Activated naive CD4-positive, alpha-beta T cell treated with anti-CD3 and anti-CD28 coated beads, Interleukin-2, amount 50 U/mL, for 24 hours (primary cell): ENCODE measurements at regions not wholly inside any gene's neighbourhood (a gene's known extent, or its start where the extent isn't known, plus 50 kb on each side); places are given as distances from the start of the nearest gene placed in this dataset.

Experiments
- H3K27ac Mint-ChIP-seq: one replicate; pipeline ENCODE4 v1.8.0; 2021; ENCODE audit warnings: mild to moderate bottlenecking, mixed read lengths
- H3K27me3 Mint-ChIP-seq: one replicate; pipeline ENCODE4 v1.8.0; 2021; ENCODE audit warnings: mixed read lengths
- H3K36me3 Mint-ChIP-seq: one replicate; pipeline ENCODE4 v1.8.0; 2021; ENCODE audit warnings: mixed read lengths
- H3K4me1 Mint-ChIP-seq: one replicate; pipeline ENCODE4 v1.8.0; 2021; ENCODE audit warnings: mixed read lengths
- H3K4me3 Mint-ChIP-seq: one replicate; pipeline ENCODE4 v1.8.0; 2021; ENCODE audit warnings: mild to moderate bottlenecking, mixed read lengths
- H3K9me3 Mint-ChIP-seq: one replicate; pipeline ENCODE4 v1.8.0; 2021; ENCODE audit warnings: mixed read lengths

DNA sequence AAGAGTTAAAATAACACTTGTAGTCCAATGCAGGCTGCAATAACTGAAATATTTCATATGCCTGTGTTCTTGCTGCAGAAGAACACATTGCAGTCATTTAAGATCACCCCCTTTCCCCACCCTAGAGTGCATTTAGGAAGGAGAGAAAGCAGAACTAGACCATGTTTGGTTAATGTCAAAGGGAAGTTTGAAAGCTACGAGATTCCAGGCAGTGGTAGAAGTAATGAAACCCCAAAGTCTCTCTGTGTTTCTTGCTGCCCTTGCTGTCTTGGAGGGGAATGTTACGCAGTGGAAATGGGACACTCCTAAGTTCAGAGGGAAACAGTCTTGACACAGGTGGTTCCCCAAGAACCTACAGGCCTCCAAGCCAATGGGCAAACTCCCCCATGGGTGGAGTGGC is 242.9 kb downstream of the PTEN start:
- H3K9me3 Mint-ChIP-seq: no peaks in the 10 kb centered on the region
- peaks cover 5% of the 10 kb centered on the region for H3K36me3 Mint-ChIP-seq
- peaks cover 2% of the 10 kb centered on the region for H3K27me3 Mint-ChIP-seq
- peaks cover 18% of the 10 kb centered on the region for H3K4me1 Mint-ChIP-seq
- H3K4me3 Mint-ChIP-seq: no peak overlapping the region
- no peak overlapping the region for H3K27ac Mint-ChIP-seq

GRCh38 chr10:88107296-88108097 is 244.1 kb downstream of the PTEN start:
- Mint-ChIP-seq H3K9me3 (no peaks in the 10 kb centered on the region), H3K27ac (no peak overlapping the region), H3K4me1 (peaks cover 18% of the 10 kb centered on the region), H3K36me3 (peaks cover 4% of the 10 kb centered on the region), H3K4me3 (no peak overlapping the region), H3K27me3 (peaks cover 2% of the 10 kb centered on the region)

DNA sequence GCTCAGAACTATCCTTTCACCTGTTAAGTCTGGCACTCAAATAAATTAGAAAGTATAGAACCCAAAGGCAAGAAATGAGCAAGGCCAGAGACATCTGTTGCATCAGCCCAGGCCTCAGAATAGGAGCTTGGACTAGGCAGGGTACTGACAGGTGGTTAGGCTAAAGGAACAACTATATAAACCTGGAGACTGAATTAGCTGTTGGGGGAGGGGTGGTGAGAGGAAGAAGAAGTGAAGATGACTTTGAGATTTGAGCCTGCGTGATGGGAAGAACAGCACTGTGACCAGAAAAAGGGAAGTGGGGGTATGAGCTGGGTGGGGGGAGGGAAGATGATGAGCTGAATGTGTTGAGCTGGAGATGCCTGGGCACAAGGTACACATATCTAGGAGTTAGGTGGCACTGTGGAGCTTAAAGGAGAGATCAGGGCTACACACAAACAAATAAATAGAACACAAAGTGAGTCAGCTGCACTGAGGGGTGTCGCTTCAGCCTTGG is 244.7 kb downstream of the PTEN start:
- peaks cover 4% of the 10 kb centered on the region for H3K36me3 Mint-ChIP-seq
- peaks cover under 1% of the 10 kb centered on the region for H3K27me3 Mint-ChIP-seq
- H3K4me3 Mint-ChIP-seq: no peak overlapping the region
- H3K4me1 Mint-ChIP-seq: peaks cover 18% of the 10 kb centered on the region
- no peaks in the 10 kb centered on the region for H3K9me3 Mint-ChIP-seq
- H3K27ac Mint-ChIP-seq: no peak overlapping the region

- H3K27ac Mint-ChIP-seq: no peak overlapping the region
- H3K4me3 Mint-ChIP-seq: no peak overlapping the region
- H3K9me3 Mint-ChIP-seq: no peaks in the 10 kb centered on the region
- H3K4me1 Mint-ChIP-seq: peaks cover 18% of the 10 kb centered on the region
- H3K36me3 Mint-ChIP-seq: peaks cover 2% of the 10 kb centered on the region
- no peaks in the 10 kb centered on the region for H3K27me3 Mint-ChIP-seq
Measured at GRCh38 chr10:88110355-88110754, 246.9 kb downstream of the PTEN start.

DNA sequence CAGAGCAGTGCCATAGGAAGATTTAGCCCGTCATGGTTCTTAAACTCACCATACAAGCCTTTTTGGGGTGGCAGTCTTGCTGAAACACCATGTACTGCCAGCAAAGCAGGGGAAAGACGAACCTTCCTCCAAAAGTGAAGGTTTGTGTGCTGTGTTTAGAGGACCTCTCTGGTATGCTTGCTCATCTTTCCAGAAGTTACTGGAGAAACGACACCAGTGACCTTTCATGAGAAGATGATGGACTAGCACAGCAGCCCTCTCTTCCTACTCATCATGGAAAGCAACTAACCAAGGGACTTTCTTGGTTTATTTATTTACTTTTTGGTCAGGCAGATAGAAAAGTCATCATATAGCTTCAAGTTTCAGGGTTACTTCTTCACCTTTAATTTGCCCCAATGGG is 247.4 kb downstream of the PTEN start:
- Mint-ChIP-seq H3K27ac (no peak overlapping the region), H3K4me1 (peaks cover 18% of the 10 kb centered on the region), H3K36me3 (peaks cover 2% of the 10 kb centered on the region), H3K9me3 (no peaks in the 10 kb centered on the region), H3K4me3 (no peak overlapping the region), H3K27me3 (no peaks in the 10 kb centered on the region)

GRCh38 chr10:88111294-88111693 is 247.9 kb downstream of the PTEN start:
- Mint-ChIP-seq H3K36me3 (peaks cover 2% of the 10 kb centered on the region), H3K4me3 (no peak overlapping the region), H3K4me1 (peaks cover 18% of the 10 kb centered on the region), H3K27me3 (no peaks in the 10 kb centered on the region), H3K9me3 (no peaks in the 10 kb centered on the region), H3K27ac (no peak overlapping the region)

GRCh38 chr10:88113232-88113631 is 249.8 kb downstream of the PTEN start:
- H3K27ac Mint-ChIP-seq: no peak overlapping the region
- H3K9me3 Mint-ChIP-seq: no peaks in the 10 kb centered on the region
- no peak overlapping the region for H3K4me3 Mint-ChIP-seq
- H3K27me3 Mint-ChIP-seq: no peaks in the 10 kb centered on the region
- peaks cover 2% of the 10 kb centered on the region for H3K36me3 Mint-ChIP-seq
- peaks cover 6% of the 10 kb centered on the region for H3K4me1 Mint-ChIP-seq

DNA sequence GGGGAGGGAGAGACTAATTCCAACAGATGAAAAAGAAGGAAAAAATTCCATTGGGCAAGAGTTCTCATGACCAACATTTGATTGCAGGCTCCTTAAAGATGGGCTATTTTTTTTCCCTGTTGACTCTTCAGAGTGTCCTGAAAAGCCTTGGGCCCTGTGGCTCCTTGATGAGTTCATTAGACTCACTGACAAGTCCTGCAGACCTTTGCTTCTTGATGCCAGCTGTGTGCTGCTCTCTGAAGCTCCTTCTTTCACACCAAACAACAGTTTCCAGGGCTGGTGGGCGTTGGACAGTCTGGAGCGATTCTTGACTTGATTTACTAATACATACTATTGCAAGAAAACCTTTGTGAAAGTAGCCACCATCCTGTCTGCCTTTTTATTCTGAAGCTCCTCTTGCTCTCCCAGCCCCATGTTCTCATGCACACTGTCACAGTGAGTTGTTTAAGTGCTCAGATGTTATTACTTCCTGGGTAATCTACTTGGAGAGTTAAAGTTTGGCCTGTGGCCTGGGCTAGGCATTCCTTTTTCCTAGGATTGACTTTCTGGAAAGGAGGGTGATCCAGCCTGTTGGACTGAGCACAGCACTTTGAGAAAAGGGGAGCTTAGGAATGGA is 250.3 kb downstream of the PTEN start:
- H3K36me3 Mint-ChIP-seq: peaks cover 2% of the 10 kb centered on the region
- no peak overlapping the region for H3K4me3 Mint-ChIP-seq
- H3K27ac Mint-ChIP-seq: no peak overlapping the region
- H3K9me3 Mint-ChIP-seq: no peaks in the 10 kb centered on the region
- peaks cover 3% of the 10 kb centered on the region for H3K4me1 Mint-ChIP-seq
- H3K27me3 Mint-ChIP-seq: no peaks in the 10 kb centered on the region

DNA sequence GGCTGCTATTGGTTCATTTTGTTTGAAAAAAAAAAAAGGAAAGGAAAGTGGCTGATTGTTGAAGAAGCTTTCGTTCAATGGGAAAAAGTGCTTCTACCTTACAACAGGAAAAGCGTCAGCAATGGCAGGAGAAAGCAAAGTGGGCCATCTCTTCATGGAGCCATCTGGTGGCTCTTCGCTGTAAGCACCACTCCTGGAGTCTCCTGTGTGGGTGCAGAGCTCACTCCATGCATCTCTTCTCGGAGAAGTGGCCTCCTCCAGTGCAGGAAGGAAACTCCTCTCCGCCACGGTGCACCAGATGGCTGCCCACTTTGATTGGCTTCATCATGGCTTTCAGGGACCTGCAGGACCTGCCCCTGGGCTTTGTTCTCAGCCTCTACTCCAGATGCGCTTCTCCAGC is 250.9 kb downstream of the PTEN start:
- Mint-ChIP-seq H3K9me3 (no peaks in the 10 kb centered on the region), H3K27ac (no peak overlapping the region), H3K4me3 (no peak overlapping the region), H3K36me3 (peaks cover 2% of the 10 kb centered on the region), H3K27me3 (no peaks in the 10 kb centered on the region), H3K4me1 (peaks cover 3% of the 10 kb centered on the region)

DNA sequence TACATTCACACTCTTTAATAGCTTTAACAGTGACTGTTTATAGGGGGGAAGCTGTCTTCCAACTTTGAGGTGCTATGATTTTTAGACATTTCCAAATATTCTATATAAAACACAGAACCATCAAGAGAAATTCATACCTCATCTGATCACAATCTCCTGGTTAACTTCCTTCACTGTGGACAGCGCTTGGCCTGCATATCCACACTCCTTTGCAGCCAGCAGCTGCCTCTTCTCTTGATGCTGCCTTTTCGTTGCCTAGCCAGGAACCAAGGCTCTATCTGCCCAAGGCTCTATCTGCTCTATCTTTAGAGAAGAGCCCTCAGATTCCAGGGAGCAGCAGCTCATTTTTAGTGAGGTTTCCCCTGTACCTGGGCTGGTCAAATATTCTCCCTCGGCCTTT is 252.0 kb downstream of the PTEN start:
- Mint-ChIP-seq H3K4me1 (peaks cover 12% of the 10 kb centered on the region), H3K9me3 (no peaks in the 10 kb centered on the region), H3K27ac (no peak overlapping the region), H3K4me3 (no peak overlapping the region), H3K27me3 (no peaks in the 10 kb centered on the region), H3K36me3 (peaks cover 2% of the 10 kb centered on the region)

DNA sequence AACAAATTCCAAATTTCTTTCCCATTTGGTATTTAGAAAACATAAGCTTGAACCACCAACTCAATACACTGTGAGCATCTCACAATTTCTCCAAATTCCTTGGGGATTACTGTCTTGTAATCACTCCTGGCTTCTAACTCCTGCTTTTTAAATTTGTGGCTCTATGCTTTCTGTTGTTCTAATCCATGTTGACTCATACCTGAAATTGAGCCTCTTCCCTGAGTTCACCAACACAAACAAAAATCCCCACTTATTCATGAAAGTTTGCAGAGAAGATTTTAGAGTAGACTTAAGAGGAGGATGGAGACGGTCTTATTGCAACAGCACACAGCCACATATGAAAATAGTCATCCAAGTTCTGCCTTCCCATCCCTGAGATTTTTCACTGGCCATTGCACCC is 252.5 kb downstream of the PTEN start:
- H3K4me3 Mint-ChIP-seq: no peak overlapping the region
- H3K36me3 Mint-ChIP-seq: peaks cover 2% of the 10 kb centered on the region
- H3K27me3 Mint-ChIP-seq: no peaks in the 10 kb centered on the region
- no peak overlapping the region for H3K27ac Mint-ChIP-seq
- H3K4me1 Mint-ChIP-seq: peaks cover 16% of the 10 kb centered on the region
- H3K9me3 Mint-ChIP-seq: no peaks in the 10 kb centered on the region

DNA sequence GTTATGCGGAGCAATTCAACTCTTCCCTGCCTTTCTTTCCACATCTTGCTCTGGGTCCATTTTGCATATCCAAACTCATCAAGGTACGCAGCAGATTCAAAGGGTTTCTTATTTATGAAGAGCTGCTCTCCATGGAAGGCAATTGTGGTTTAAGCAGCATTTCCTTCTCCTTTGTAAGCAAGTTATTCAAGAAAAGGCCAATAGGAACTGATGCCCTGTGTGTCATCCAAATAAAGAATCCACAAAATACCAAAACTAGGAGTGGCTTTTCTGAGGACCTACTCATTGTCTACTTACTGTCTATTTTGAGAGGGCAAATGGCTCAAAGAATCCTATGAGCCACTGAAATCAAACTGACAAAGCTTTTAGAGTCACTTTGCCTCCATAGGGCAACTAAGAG is 253.1 kb downstream of the PTEN start:
- H3K9me3 Mint-ChIP-seq: no peaks in the 10 kb centered on the region
- H3K27ac Mint-ChIP-seq: no peak overlapping the region
- peaks cover 2% of the 10 kb centered on the region for H3K36me3 Mint-ChIP-seq
- H3K4me3 Mint-ChIP-seq: no peak overlapping the region
- no peaks in the 10 kb centered on the region for H3K27me3 Mint-ChIP-seq
- H3K4me1 Mint-ChIP-seq: peaks cover 17% of the 10 kb centered on the region

GRCh38 chr10:88116971-88117626 is 253.7 kb downstream of the PTEN start:
- H3K36me3 Mint-ChIP-seq: no peaks in the 10 kb centered on the region
- H3K4me1 Mint-ChIP-seq: peaks cover 17% of the 10 kb centered on the region
- H3K4me3 Mint-ChIP-seq: no peak overlapping the region
- no peak overlapping the region for H3K27ac Mint-ChIP-seq
- H3K27me3 Mint-ChIP-seq: no peaks in the 10 kb centered on the region
- H3K9me3 Mint-ChIP-seq: no peaks in the 10 kb centered on the region

GRCh38 chr10:88117869-88118632 is 254.6 kb downstream of the PTEN start:
- Mint-ChIP-seq H3K36me3 (no peaks in the 10 kb centered on the region), H3K4me3 (no peak overlapping the region), H3K27ac (no peak overlapping the region), H3K27me3 (no peaks in the 10 kb centered on the region), H3K4me1 (peaks cover 17% of the 10 kb centered on the region), H3K9me3 (no peaks in the 10 kb centered on the region)

- no peaks in the 10 kb centered on the region for H3K27me3 Mint-ChIP-seq
Measured at GRCh38 chr10:88118729-88119128, 255.3 kb downstream of the PTEN start.

More at GRCh38 chr10:88118729-88119128, 255.3 kb downstream of the PTEN start:
- Mint-ChIP-seq H3K4me1 (peaks cover 13% of the 10 kb centered on the region), H3K36me3 (no peaks in the 10 kb centered on the region), H3K4me3 (no peak overlapping the region), H3K27ac (no peak overlapping the region), H3K9me3 (no peaks in the 10 kb centered on the region)
